GM23248 (cell line): ENCODE measurements at regions not wholly inside any gene's neighbourhood (a gene's known extent, or its start where the extent isn't known, plus 50 kb on each side); places are given as distances from the start of the nearest gene placed in this dataset.

ENCODE experiments used
- EZH2 ChIP-seq: fragments of 200-600 bp; sonication (generic); IDR thresholded peaks from 2 replicates; pipeline ENCODE4 v1.6.1; 2018; ENCODE audit warnings: antibody characterized with exemption, mild to moderate bottlenecking; ENCODE audit not compliant: insufficient read depth, poor library complexity, severe bottlenecking
- EZH2phosphoT487 ChIP-seq: fragments of 200-600 bp; sonication (generic); IDR thresholded peaks from 2 replicates; pipeline ENCODE4 v1.6.1; 2018; ENCODE audit warnings: antibody characterized with exemption, moderate library complexity, mild to moderate bottlenecking, low read depth; ENCODE audit not compliant: insufficient read depth

DNA sequence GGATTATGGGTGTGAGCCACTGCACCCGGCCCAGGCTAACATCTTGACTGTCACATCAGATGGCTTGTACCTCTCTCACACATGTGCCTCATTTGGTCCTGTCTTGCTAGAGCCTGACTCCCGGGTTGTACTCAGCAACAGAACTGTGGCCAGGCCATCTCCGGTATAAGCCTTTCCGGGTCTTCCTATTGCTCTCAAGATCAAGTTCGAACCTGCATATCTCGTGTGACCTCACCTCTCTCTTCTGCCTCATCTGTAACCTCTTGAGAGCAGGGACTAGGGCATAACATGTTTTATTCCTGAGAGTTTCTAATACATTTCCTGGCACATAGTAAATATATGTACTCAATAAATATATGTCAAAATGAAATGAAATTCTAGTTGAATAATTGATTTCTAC is 114.0 kb downstream of the ACAA2 start:
- TF ChIP-seq EZH2phosphoT487 (no peak), EZH2 (no peak)
